Small intestine (tissue), 7 donors: ENCODE measurements at regions not wholly inside any gene's neighbourhood (a gene's known extent, or its start where the extent isn't known, plus 50 kb on each side); places are given as distances from the start of the nearest gene placed in this dataset.
"Not testable (repeated sequence)": the region's sequence is repeated elsewhere in the genome, so short reads cannot be mapped to it uniquely, and the experiment has no call there.

Experiments used
- DNase-seq, 2 donors: peaks; one replicate each; pipeline versions ENCODE4 v3.0.0 to v3.0.0-alpha.2; 2013
- FAIRE-seq: peaks from 2 replicates; lab custom pipeline; 2012; peaks lifted over from hg19 to GRCh38; lab: Jason Lieb, UNC
- H3K27ac ChIP-seq, 3 donors: one replicate each; pipeline ENCODE4 v1.5.1; 2013; ENCODE audit warnings: low read length in 2 of 3, mild to moderate bottlenecking in 2 of 3, control low read depth in 1 of 3, inconsistent platforms in 1 of 3, low read depth in 1 of 3, moderate library complexity in 1 of 3
- H3K27me3 ChIP-seq, 3 donors: one replicate each; pipeline ENCODE4 v1.6.1; 2013; ENCODE audit warnings: low read length in 3 of 3, inconsistent platforms in 1 of 3; ENCODE audit not compliant: control insufficient read depth in 3 of 3, insufficient read depth in 3 of 3
- H3K36me3 ChIP-seq, 3 donors: one replicate each; pipeline ENCODE4 v1.6.1; 2013; ENCODE audit warnings: low read length in 3 of 3, inconsistent platforms in 1 of 3, low read depth in 1 of 3, mild to moderate bottlenecking in 1 of 3, moderate library complexity in 1 of 3; ENCODE audit not compliant: control insufficient read depth in 3 of 3, insufficient read depth in 2 of 3
- H3K4me1 ChIP-seq, 3 donors: one replicate each; pipeline ENCODE4 v1.6.1; 2013; ENCODE audit warnings: low read length in 2 of 3, inconsistent platforms in 1 of 3, low read depth in 1 of 3, mild to moderate bottlenecking in 1 of 3, moderate library complexity in 1 of 3; ENCODE audit not compliant: control insufficient read depth in 3 of 3, insufficient read depth in 2 of 3
- H3K4me3 ChIP-seq, 3 donors: one replicate each; pipeline ENCODE4 v1.5.1; 2013; ENCODE audit warnings: low read length in 3 of 3, control low read depth in 1 of 3, inconsistent platforms in 1 of 3, low read depth in 1 of 3, mild to moderate bottlenecking in 1 of 3, moderate library complexity in 1 of 3
- H3K9me3 ChIP-seq, 2 donors: one replicate each; pipeline ENCODE4 v1.6.1; 2013; ENCODE audit warnings: low read depth in 1 of 2, low read length in 1 of 2; ENCODE audit not compliant: control insufficient read depth in 2 of 2, insufficient read depth in 1 of 2
- WGBS, 3 donors: extraction: QIAGEN DNeasy Blood & Tissue Kit; methylation state at CpG; one replicate each; pipeline ENCODE4 v1.1.7; 2013; 5-methylcytosine and 5-hydroxymethylcytosine counted together
- donor health status: healthy with polysubstance abuse.
- donor health status: control.
- donor health status: control.
- donor health status: Bipolar disorder and iron deficiency.
- donor health status: healthy.

DNA sequence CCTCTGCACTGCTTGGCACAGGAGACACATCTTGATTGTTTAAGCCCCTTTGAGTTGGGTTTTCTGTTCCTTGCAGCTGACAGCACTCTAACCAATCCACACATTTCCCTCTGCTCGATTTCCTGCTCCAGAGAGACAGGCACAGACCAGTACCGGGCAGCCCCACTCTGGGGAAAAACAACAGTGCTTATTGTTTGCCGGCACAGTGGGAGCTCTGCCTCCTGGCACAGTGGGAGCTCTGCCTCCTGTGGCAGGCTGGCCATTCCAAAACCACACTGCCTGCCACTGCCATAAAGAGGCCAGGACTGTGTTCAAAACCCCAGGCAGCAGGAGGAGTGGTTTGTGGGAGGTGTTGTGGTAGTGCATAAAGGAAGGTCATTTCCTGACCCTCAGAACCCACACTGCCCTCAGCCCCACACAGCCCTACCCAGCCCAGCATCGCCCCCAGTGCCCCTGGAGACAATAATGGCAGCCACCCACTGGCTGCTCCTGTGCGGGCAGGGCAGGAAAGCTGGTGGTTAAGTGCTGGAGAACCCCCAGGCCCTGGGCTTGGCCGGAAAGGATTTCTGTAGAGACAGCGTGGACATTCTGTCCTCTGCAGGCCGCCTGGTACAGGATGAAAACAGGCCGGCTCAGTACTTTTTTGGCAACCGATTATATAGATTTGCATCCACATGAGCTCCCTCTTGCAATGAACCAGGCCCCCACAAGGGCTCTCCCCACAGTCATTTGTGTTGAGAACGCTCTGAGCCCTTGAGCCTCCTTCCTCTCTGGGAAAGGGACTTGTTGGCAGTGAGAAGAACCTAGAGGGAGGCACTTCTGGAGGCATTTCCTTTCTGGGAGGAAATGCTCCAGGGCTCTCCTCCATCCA lies 182.8 kb downstream of the TRIM43 start:
- H3K27me3 ChIP-seq, H3K4me3 ChIP-seq, H3K36me3 ChIP-seq, H3K4me1 ChIP-seq, FAIRE-seq, DNase-seq, H3K27ac ChIP-seq, H3K9me3 ChIP-seq: not testable (repeated sequence)
- WGBS, 3 donors: 84 to 85% (median 84%) methylated on average over 2 to 3 of the region's 11 CpGs

DNA sequence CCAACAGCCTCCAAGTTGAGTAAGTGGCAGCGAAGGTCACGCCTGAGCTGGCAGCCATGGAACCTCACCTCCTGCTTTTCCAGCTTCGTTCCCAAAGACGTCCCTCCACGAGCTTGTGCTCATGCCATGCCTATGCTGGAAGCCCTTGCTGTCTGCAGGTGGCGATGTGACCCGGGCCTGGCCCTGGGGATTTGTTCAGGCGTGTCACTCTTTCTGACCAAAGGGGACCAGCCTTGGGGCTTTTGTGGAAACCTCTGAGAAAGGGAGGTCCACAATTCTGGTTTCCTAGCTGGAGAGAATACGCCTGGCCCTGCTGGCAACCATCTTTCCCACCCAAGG lies 183.4 kb downstream of the TRIM43 start:
- not testable (repeated sequence) for H3K36me3 ChIP-seq, H3K9me3 ChIP-seq, H3K4me3 ChIP-seq, H3K4me1 ChIP-seq, H3K27ac ChIP-seq, FAIRE-seq, DNase-seq, H3K27me3 ChIP-seq
- WGBS, 3 donors: 32 to 55% (median 33%) methylated on average over 3 to 5 of the region's 9 CpGs
